KBM-7 (cell line): ENCODE measurements at regions not wholly inside any gene's neighbourhood (a gene's known extent, or its start where the extent isn't known, plus 50 kb on each side); places are given as distances from the start of the nearest gene placed in this dataset.
"Not testable (repeated sequence)": the region's sequence is repeated elsewhere in the genome, so short reads cannot be mapped to it uniquely, and the experiment has no call there.

ENCODE experiments used
- DNase-seq: peaks from one replicate; pipeline ENCODE4 v3.0.0-alpha.2; 2015
- in situ Hi-C: fragments of 300-500 bp; cut with MboI; formaldehyde crosslinking; loops from 2 replicates; pipeline ENCODE4 v1.14.3; 2020; ENCODE audit warnings: low sequenced_read_pairs, low pct_unique_long_range_greater_than_20kb, mixed read lengths

GRCh38 chr9:64130325-64130724, 1154.7 kb downstream of the FOXD4L5 start:
- in situ Hi-C loops, DNase-seq: not testable (repeated sequence)

- in situ Hi-C loops, result no loop called here
- no peak for DNase-seq
Measured at GRCh38 chr9:64128572-64128971, 1156.4 kb downstream of the FOXD4L5 start.

DNA sequence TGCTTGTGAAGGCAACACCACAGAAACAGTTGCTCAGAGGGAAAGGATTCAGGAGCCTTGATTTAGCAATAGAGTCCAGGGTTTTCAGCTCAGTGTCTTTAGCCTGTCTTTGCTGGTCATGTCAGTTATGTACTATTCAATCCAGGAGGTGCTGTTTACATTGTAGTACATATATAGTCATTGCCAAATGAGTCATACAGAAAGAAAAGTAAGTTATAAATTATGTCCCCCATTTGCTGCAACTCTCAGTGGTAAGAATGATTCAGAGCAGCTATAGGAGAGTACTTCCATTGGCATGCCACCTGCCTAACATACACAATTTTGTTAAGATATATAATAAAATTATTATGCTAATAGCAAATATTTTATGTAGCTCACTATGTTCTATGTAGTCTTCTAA, 1163.4 kb downstream of the FOXD4L5 start:
- in situ Hi-C loops, DNase-seq: not testable (repeated sequence)

DNA sequence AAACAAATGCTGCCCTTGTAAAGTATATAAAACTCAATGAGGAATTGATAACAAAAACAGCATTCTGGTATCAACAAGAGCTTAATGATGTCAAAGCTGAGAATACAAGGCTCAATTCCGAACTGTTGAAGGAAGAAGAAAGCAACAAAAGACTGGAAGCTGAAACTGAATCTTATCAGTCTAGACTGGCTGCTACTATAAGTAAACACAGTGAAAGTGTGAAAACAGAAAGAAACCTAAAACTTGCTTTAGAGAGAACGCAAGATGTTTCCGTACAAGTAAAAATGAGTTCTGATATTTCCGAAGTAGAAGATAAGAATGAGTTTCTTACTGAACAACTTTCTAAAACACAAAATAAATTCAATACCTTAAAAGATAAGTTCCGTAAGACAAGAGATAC, 1167.7 kb downstream of the FOXD4L5 start:
- DNase-seq, in situ Hi-C loops: not testable (repeated sequence)

DNA sequence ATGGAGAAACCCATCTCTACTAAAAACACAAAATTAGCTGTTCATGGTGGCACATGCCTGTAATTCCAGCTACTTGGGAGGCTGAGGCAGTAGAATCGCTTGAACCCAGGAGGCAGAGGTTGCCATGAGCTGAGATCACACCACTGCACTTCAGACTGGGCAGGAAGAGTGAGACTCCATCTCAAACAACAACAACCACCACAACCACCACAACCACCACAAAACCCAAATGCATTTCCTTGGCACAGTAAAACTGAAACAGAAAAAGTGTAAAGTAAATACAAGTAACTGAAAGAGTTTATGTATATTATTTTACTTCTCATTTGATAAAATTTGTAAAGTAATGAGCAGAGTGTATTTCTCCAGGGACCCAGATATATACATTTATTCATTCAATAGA, 1177.1 kb downstream of the FOXD4L5 start:
- DNase-seq, in situ Hi-C loops: not testable (repeated sequence)

DNA sequence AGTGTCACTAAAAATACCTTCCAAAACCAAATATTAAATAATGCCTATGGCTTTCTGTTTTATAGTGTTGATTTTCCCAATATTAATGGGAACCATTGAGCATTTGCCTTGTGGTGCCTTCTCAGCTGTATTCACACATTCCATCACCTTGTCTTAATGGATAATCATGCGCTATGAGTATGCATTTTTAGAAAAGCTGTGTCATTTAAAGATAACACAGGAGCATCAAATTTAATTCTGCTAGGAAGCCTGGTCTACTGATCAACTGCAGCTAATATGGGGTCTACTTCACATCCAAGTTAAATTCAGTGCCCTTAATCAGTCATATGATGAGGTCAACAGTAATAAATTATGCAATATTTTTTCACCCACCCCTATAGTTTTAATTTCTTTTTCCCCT, 1177.8 kb downstream of the FOXD4L5 start:
- in situ Hi-C loops, DNase-seq: not testable (repeated sequence)

GRCh38 chr9:64105193-64105592, 1179.8 kb downstream of the FOXD4L5 start:
- in situ Hi-C loops, result not testable (repeated sequence)

GRCh38 chr9:64101504-64101903, 1183.5 kb downstream of the FOXD4L5 start:
- DNase-seq, in situ Hi-C loops: not testable (repeated sequence)

More at GRCh38 chr9:64105193-64105592, 1179.8 kb downstream of the FOXD4L5 start:
- DNase-seq, result not testable (repeated sequence)

DNA sequence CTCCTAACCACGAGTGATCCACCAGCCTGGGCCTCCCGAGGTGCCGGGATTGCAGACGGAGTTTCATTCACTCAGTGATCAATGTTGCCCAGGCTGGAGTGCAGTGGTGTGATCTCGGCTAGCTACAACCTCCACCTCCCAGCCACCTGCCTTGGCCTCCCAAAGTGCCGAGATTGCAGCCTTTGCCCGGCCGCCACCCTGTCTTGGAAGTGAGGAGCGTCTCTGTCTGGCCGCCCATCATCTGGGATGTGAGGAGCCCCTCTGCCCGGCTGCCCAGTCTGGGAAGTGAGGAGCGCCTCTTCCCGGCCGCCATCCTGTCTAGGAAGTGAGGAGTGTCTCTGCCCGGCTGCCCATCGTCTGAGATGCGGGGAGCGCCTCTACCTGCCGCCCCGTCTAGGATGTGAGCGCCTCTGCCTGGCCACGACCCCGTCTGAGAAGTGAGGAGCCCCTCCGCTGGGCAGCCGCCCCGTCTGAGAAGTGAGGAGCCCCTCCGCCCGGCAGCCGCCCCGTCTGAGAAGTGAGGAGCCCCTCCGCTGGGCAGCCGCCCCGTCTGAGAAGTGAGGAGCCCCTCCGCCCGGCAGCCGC, 1184.3 kb downstream of the FOXD4L5 start:
- in situ Hi-C loops, DNase-seq: not testable (repeated sequence)

- DNase-seq, in situ Hi-C loops: not testable (repeated sequence)
Measured at GRCh38 chr9:64085998-64086397, 1199.0 kb downstream of the FOXD4L5 start.

DNA sequence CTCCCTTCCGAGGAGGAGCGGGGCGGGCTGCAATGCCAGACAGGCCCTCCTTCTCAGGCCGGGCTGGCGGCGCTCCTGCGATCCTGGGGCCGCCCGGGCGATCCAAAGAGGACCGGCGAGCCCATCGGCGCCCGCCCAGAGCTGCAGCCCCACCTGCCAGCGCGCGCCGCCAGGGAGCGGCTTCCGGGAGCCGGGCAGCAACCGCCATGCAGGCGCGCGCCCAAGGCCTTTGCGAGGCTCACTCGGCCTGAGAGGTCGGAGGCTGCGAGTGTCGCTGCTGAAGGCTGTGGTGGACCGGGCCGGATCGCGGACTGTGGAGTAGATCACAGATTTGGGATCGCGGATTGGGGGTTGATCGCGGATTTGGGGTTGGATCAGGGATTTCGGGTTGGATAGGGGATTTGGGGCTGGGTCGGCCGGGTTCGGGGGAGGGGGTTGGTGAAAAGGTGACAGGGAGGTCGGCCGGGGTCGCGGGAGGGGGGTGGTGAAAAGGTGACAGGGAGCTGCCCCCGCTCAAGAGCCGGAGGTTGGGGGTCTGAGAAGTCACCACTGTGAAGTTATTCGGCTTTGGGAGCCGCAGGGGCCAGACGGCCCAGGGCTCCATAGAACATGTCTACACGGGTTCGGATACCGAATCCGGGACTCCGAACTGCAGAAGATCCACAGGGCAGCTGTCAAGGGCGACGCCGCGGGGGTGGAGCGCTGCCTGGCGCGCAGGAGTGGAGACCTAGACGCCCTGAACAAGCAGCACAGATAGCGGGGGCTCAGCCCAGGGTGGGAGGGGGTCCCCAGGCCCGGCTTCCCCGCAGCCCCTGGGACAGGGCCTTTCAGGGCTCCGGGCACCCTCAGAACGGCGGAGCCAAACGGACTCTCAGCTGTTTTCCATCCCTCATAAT, 1213.4 kb downstream of the FOXD4L5 start:
- in situ Hi-C loops, DNase-seq: not testable (repeated sequence)

GRCh38 chr9:64070611-64071357, 1214.2 kb downstream of the FOXD4L5 start:
- in situ Hi-C loops, DNase-seq: not testable (repeated sequence)

DNA sequence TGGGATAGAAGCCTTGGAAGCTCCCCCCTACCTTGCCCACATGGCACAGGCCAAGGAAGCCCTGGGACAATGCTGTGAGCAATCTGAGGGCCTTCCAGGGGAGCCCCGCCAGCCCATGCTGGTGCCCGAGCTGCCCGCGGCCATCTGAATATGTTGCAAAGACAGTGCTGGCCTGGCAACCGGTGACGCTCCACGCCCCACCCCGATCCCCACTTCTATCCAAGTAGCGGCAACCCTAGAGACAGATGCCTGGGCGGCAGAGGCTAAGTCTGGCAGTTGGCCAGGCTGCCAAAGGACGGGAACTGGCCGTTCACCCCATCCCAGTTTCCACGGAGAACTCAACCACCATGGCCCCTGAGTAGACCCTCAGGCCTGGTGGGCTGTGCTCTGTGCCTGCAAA, 1214.9 kb downstream of the FOXD4L5 start:
- DNase-seq, in situ Hi-C loops: not testable (repeated sequence)

DNA sequence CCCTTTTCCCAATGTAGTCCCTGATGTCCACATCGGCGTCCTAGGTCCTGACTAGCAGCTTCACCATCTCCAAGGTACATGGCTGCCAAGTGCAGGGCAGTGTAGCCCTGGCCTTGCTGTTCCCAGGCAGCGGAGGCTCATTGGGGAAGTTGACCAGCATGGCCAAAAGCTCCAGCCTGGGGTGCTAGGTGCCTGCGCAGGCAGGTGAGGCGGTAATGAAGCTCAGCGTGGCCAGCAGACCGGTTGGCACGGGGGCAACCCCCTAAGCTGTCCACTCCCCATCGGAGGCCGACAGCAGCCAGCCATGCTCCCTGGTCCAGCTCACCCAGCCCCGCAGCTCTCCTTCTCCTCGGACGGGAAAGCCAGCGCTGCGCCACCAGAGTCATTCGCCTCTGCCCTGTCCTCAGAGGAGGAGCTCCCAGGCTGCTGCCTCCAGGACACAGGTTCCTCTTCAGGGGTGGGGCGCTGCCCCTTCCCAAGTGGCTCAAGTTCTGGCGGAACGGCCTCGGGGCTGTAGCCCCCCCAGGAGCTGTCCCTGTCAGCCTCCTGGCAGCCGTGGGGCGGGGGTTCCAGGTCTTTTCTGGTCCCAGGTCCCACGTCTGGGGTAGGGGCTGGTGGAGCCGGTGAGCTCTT, 1218.2 kb downstream of the FOXD4L5 start:
- in situ Hi-C loops, result no loop called here
- DNase-seq, result no peak

DNA sequence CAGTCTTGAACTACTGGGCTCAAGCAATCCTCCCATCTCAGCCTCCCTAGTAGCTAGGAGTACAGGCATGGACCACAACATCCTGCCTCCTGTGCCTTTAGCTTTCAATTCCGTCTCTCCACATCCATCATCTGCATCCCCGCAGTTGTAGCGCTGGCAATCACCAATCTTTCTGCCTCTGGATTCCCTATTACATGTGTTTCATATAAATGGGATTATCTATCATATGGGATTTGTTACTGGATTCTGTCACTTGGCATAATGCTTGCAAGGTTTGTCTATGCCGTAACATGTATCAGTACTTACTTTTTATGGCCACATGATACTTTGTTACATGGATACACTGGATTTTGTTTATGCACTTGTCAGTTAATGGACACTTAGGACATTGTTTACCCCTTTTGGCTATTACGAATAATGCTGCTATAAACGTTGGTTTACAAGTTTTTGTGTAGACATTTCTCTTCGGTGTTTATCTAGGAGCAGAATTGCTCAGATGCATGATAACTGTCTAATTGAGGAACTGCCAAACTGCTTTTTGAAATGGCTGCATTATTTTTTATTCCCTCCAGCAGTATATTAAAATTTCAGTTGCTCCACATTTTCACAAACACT, 1223.9 kb downstream of the FOXD4L5 start:
- no peak for DNase-seq
- in situ Hi-C loops, result no loop called here

DNA sequence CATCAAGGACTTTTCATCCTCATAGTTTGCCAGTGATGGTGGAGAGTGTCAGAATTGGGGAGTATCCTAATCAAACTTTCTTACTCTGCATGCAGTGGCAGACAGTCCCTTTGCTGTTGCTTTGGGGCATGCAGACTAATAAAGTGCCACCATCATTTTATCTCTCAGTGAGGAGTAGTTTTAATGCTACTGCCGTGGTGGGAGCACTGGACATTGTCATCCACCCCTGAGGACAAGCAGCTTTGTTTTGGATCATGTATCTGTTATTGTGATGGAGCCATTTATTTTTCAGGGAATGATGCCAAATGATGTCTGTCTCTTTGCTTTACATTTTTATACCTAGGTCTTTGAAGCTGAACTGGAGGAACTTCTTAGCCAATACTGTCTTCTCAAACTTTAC, 1226.9 kb downstream of the FOXD4L5 start:
- in situ Hi-C loops, DNase-seq: not testable (repeated sequence)

- no peak for DNase-seq
- in situ Hi-C loops, result no loop called here
Measured at GRCh38 chr9:64057553-64057952, 1227.5 kb downstream of the FOXD4L5 start.

DNA sequence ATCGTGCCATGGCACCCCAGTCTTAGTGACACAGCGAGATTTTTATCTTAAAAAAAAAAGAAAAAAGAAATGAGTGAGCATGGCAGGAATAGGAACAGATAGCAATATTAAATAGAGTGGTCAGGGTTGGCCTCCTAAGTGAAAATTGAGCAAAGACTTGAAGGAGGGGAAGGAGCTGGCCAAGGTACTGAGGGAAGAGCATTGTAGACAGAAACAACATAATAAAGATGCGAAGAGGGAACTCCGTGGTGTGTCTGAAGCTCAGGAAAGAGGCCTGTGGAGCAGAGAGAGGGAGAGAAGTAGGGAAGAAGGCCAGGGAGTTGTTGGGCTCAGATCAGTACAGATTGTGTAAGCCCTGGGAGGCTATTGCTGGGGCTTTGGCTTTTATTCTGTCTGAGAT, 1256.1 kb downstream of the FOXD4L5 start:
- in situ Hi-C loops, DNase-seq: not testable (repeated sequence)
